HG03095 (cell line): ENCODE measurements at regions not wholly inside any gene's neighbourhood (a gene's known extent, or its start where the extent isn't known, plus 50 kb on each side); places are given as distances from the start of the nearest gene placed in this dataset.
"Not testable (repeated sequence)": the region's sequence is repeated elsewhere in the genome, so short reads cannot be mapped to it uniquely, and the experiment has no call there.

Source experiments
- ATAC-seq: cut with Tn5 transposase; IDR thresholded peaks from one replicate; pipeline ENCODE4 v1.9.1; 2021; ENCODE audit warnings: moderate library complexity; ENCODE audit not compliant: unreplicated experiment

GRCh38 chr11:90737444-90738050 is 514.7 kb upstream of the CHORDC1 start:
- ATAC-seq: no peak

- ATAC-seq: no peak
Observed at GRCh38 chr11:90732486-90732885, 509.6 kb upstream of the CHORDC1 start.

- ATAC-seq: no peak
Observed at GRCh38 chr11:90723475-90723874, 500.6 kb upstream of the CHORDC1 start.

- ATAC-seq: no peak
Observed at GRCh38 chr11:90722552-90723190, 499.8 kb upstream of the CHORDC1 start.

- no peak for ATAC-seq
Observed at GRCh38 chr11:90717522-90717921, 494.7 kb upstream of the CHORDC1 start.

- ATAC-seq: no peak
Observed at GRCh38 chr11:90705661-90706060, 482.8 kb upstream of the CHORDC1 start.

GRCh38 chr11:90704510-90704909 is 481.7 kb upstream of the CHORDC1 start:
- ATAC-seq: no peak

GRCh38 chr11:90701716-90702115 is 478.9 kb upstream of the CHORDC1 start:
- ATAC-seq: no peak

- ATAC-seq: no peak
Observed at GRCh38 chr11:90700789-90701439, 478.1 kb upstream of the CHORDC1 start.

- no peak for ATAC-seq
Observed at GRCh38 chr11:90699791-90700400, 477.0 kb upstream of the CHORDC1 start.

- no peak for ATAC-seq
Observed at GRCh38 chr11:90698238-90698637, 475.4 kb upstream of the CHORDC1 start.

GRCh38 chr11:90675496-90675895 is 452.6 kb upstream of the CHORDC1 start:
- ATAC-seq: not testable (repeated sequence)

GRCh38 chr11:90669094-90669493 is 446.2 kb upstream of the CHORDC1 start:
- no peak for ATAC-seq

GRCh38 chr11:90668502-90668901 is 445.7 kb upstream of the CHORDC1 start:
- ATAC-seq: no peak

GRCh38 chr11:90661233-90661632 is 438.4 kb upstream of the CHORDC1 start:
- ATAC-seq: no peak

GRCh38 chr11:90656171-90656570 is 433.3 kb upstream of the CHORDC1 start:
- ATAC-seq: no peak

GRCh38 chr11:90650153-90650552 is 427.3 kb upstream of the CHORDC1 start:
- ATAC-seq: no peak

GRCh38 chr11:90646706-90647105 is 423.9 kb upstream of the CHORDC1 start:
- no peak for ATAC-seq

GRCh38 chr11:90646266-90646665 is 423.4 kb upstream of the CHORDC1 start:
- no peak for ATAC-seq

- ATAC-seq: no peak
Observed at GRCh38 chr11:90639461-90639993, 416.7 kb upstream of the CHORDC1 start.

GRCh38 chr11:90635886-90636285 is 413.0 kb upstream of the CHORDC1 start:
- ATAC-seq: no peak

- no peak for ATAC-seq
Observed at GRCh38 chr11:90635151-90635550, 412.3 kb upstream of the CHORDC1 start.
